H1 (cell line): ENCODE measurements at regions not wholly inside any gene's neighbourhood (a gene's known extent, or its start where the extent isn't known, plus 50 kb on each side); places are given as distances from the start of the nearest gene placed in this dataset.

Source experiments
- CTCF ChIA-PET: fragments of 300-600 bp; sonication (Branson Sonifier 250); formaldehyde crosslinking; loops from one replicate; lab custom pipeline; 2021; ENCODE audit not compliant: partially characterized antibody; lab: Charles Lee
- POLR2A ChIA-PET: fragments of 300-600 bp; sonication (Branson Sonifier 250); formaldehyde crosslinking; loops from one replicate; lab custom pipeline; 2021; ENCODE audit warnings: inconsistent platforms; ENCODE audit not compliant: partially characterized antibody; lab: Charles Lee
- DNase-seq, 2 experiments: peaks; one replicate each; pipeline versions ENCODE4 v3.0.0 to v3.0.0-alpha.2; 2010 to 2022; ENCODE audit warnings: low spot score in 2 of 2, low read depth in 1 of 2, mixed read lengths in 1 of 2
- FAIRE-seq: peaks from 2 replicates; lab custom pipeline; 2011; peaks lifted over from hg19 to GRCh38; lab: Jason Lieb, UNC
- H2AFZ ChIP-seq: 2 replicates; pipeline ENCODE4 v1.8.1; 2012; ENCODE audit warnings: low read length, inconsistent platforms
- H2AK5ac ChIP-seq: 2 replicates; pipeline ENCODE4 v1.6.1; 2013; ENCODE audit warnings: low read depth, low read length
- H2BK120ac ChIP-seq: replicated peaks from 2 replicates; pipeline ENCODE3; 2013; ENCODE audit warnings: low read depth, low read length, inconsistent platforms
- H2BK12ac ChIP-seq: 2 replicates; pipeline ENCODE4 v1.6.1; 2013; ENCODE audit warnings: low read depth, low read length
- H2BK15ac ChIP-seq: 2 replicates; pipeline ENCODE4 v1.6.1; 2013; ENCODE audit warnings: low read length
- H2BK20ac ChIP-seq: 2 replicates; pipeline ENCODE4 v1.6.1; 2013; ENCODE audit warnings: low read length
- H2BK5ac ChIP-seq: 2 replicates; pipeline ENCODE4 v1.6.1; 2013; ENCODE audit warnings: low read depth, low read length
- H3K14ac ChIP-seq: 2 replicates; pipeline ENCODE4 v1.6.1; 2013; ENCODE audit warnings: inconsistent platforms; ENCODE audit not compliant: insufficient read length
- H3K18ac ChIP-seq: 2 replicates; pipeline ENCODE4 v1.6.1; 2013; ENCODE audit warnings: low read length; ENCODE audit errors: extremely low read depth
- H3K23ac ChIP-seq: 2 replicates; pipeline ENCODE4 v1.6.1; 2013; ENCODE audit warnings: inconsistent platforms; ENCODE audit not compliant: insufficient read length
- H3K23me2 ChIP-seq: 2 replicates; pipeline ENCODE4 v1.6.1; 2013; ENCODE audit warnings: low read depth, low read length
- H3K27ac ChIP-seq: 2 replicates; pipeline ENCODE4 v1.6.1; 2011; ENCODE audit warnings: low read depth, low read length, inconsistent platforms
- H3K27me3 ChIP-seq, 4 experiments: replicated peaks in 1 of 4; 1 replicate in 1 of 4; 2 replicates in 3 of 4; pipeline versions ENCODE4 v1.6.1 to v1.8.1; 2011 to 2013; ENCODE audit warnings: low read length in 3 of 4, mild to moderate bottlenecking in 3 of 4, inconsistent platforms in 2 of 4, mixed read lengths in 2 of 4, moderate library complexity in 1 of 4; ENCODE audit not compliant: control insufficient read depth in 3 of 4, insufficient read depth in 3 of 4; ENCODE audit errors: extremely low read depth in 1 of 4
- H3K36me3 ChIP-seq, 4 experiments: 2 replicates each; pipeline versions ENCODE4 v1.6.1 to v1.8.1; 2011 to 2013; ENCODE audit warnings: mild to moderate bottlenecking in 4 of 4, low read length in 3 of 4, moderate library complexity in 2 of 4, control low read depth in 1 of 4, inconsistent platforms in 1 of 4; ENCODE audit not compliant: insufficient read depth in 4 of 4, control insufficient read depth in 2 of 4
- H3K4ac ChIP-seq: replicated peaks from 2 replicates; pipeline ENCODE3; 2013; ENCODE audit warnings: low read length, low read depth, mixed read lengths, inconsistent platforms; ENCODE audit not compliant: insufficient read length
- H3K4me1 ChIP-seq, 4 experiments: replicated peaks in 1 of 4; 1 replicate in 1 of 4; 2 replicates in 3 of 4; pipeline versions ENCODE4 v1.6.1 to v1.8.1; 2011 to 2013; ENCODE audit warnings: low read length in 3 of 4, inconsistent platforms in 2 of 4, mixed read lengths in 1 of 4; ENCODE audit not compliant: insufficient read depth in 4 of 4, control insufficient read depth in 3 of 4
- H3K4me2 ChIP-seq, 2 experiments: 2 replicates each; pipeline versions ENCODE4 v1.6.1 to v1.8.1; 2011 to 2013; ENCODE audit warnings: low read depth in 2 of 2, low read length in 2 of 2, control low read depth in 1 of 2, inconsistent platforms in 1 of 2, mild to moderate bottlenecking in 1 of 2; ENCODE audit not compliant: insufficient read depth in 1 of 2
- H3K4me3 ChIP-seq, 4 experiments: fragments of 200-600, 300-600 bp in 1 of 4; sonication (generic), shearing (Covaris generic), sonication (Bioruptor Twin) in 1 of 4; 2 replicates each; pipeline versions ENCODE4 v1.5.1 to v1.8.1; 2011 to 2016; ENCODE audit warnings: low read length in 4 of 4, low read depth in 3 of 4, control low read depth in 2 of 4, inconsistent platforms in 2 of 4, mild to moderate bottlenecking in 2 of 4, mixed read lengths in 1 of 4, moderate library complexity in 1 of 4; ENCODE audit not compliant: insufficient read depth in 2 of 4; ENCODE audit errors: extremely low read depth in 1 of 4
- H3K56ac ChIP-seq: replicated peaks from 2 replicates; pipeline ENCODE3; 2013; ENCODE audit warnings: low read depth, mild to moderate bottlenecking, mixed read lengths, low read length, inconsistent platforms; ENCODE audit not compliant: insufficient read length
- H3K79me1 ChIP-seq: 2 replicates; pipeline ENCODE4 v1.6.1; 2013; ENCODE audit warnings: low read depth, low read length, control low read depth
- H3K79me2 ChIP-seq, 2 experiments: 2 replicates each; pipeline versions ENCODE4 v1.6.1 to v1.8.1; 2012 to 2013; ENCODE audit warnings: low read length in 2 of 2, mild to moderate bottlenecking in 2 of 2, inconsistent platforms in 1 of 2; ENCODE audit not compliant: insufficient read depth in 2 of 2, control insufficient read depth in 1 of 2
- H3K9ac ChIP-seq, 4 experiments: replicated peaks in 1 of 4; 1 replicate in 1 of 4; 2 replicates in 3 of 4; pipeline versions ENCODE4 v1.6.1 to v1.8.1; 2011 to 2013; ENCODE audit warnings: low read depth in 3 of 4, low read length in 3 of 4, control low read depth in 2 of 4, mild to moderate bottlenecking in 2 of 4, moderate library complexity in 2 of 4, inconsistent platforms in 1 of 4; ENCODE audit errors: extremely low read depth in 1 of 4
- H3K9me3 ChIP-seq, 2 experiments: 2 replicates each; pipeline versions ENCODE4 v1.6.1 to v1.8.1; 2012 to 2013; ENCODE audit warnings: mild to moderate bottlenecking in 2 of 2, moderate library complexity in 2 of 2, control low read depth in 1 of 2, inconsistent platforms in 1 of 2, low read depth in 1 of 2, low read length in 1 of 2, mixed read lengths in 1 of 2; ENCODE audit not compliant: insufficient read depth in 2 of 2
- H4K20me1 ChIP-seq, 2 experiments: replicated peaks in 1 of 2; 2 replicates each; pipeline versions ENCODE3 to v1.8.1; 2011 to 2013; ENCODE audit warnings: inconsistent platforms in 2 of 2, low read length in 2 of 2, mild to moderate bottlenecking in 1 of 2; ENCODE audit not compliant: insufficient read depth in 2 of 2, control insufficient read depth in 1 of 2
- H4K5ac ChIP-seq: 2 replicates; pipeline ENCODE4 v1.6.1; 2013; ENCODE audit warnings: low read length, low read depth, mixed read lengths, inconsistent platforms; ENCODE audit not compliant: insufficient read length
- H4K8ac ChIP-seq: 2 replicates; pipeline ENCODE4 v1.8.0; 2013; ENCODE audit warnings: mild to moderate bottlenecking, moderate library complexity, low read length, inconsistent platforms; ENCODE audit not compliant: insufficient read depth; ENCODE audit errors: extremely low read depth
- H4K91ac ChIP-seq: replicated peaks from 2 replicates; pipeline ENCODE3; 2013; ENCODE audit warnings: low read length, mixed read lengths, inconsistent platforms; ENCODE audit not compliant: insufficient read length
- EZH2 ChIP-seq: fragments of 200-600 bp; sonication (generic); IDR thresholded peaks from 2 replicates; pipeline ENCODE4 v1.7.1; 2012; ENCODE audit warnings: low read depth, mild to moderate bottlenecking, moderate library complexity, low read length, inconsistent platforms; ENCODE audit not compliant: severe bottlenecking
- KDM1A ChIP-seq: fragments of 200-600, 300-600 bp; sonication (generic); IDR thresholded peaks from 2 replicates; pipeline ENCODE4 v1.7.1; 2016; ENCODE audit warnings: mild to moderate bottlenecking, low read length, borderline replicate concordance
- SRF ChIP-seq: IDR thresholded peaks from 2 replicates; pipeline ENCODE4 v1.6.1; 2011; ENCODE audit warnings: mild to moderate bottlenecking, low read depth, low read length, moderate library complexity
- WGBS, 2 experiments: shearing (Covaris generic) in 1 of 2; methylation state at CpG; one replicate each; pipeline versions ENCODE4 v1.1.6 to v1.1.7; 2013 to 2015; ENCODE audit warnings: low lambda C conversion rate in 2 of 2, mixed read lengths in 2 of 2, inconsistent platforms in 1 of 2, low coverage in 1 of 2, missing lambda C conversion rate in 1 of 2; ENCODE audit not compliant: insufficient replicate concordance in 2 of 2, insufficient coverage in 1 of 2, insufficient read length in 1 of 2; ENCODE audit errors: extremely low coverage in 1 of 2, missing lambda C conversion rate in 1 of 2; 5-methylcytosine and 5-hydroxymethylcytosine counted together
- TF ChIP-seq, protein P1 (sequence below): IDR thresholded peaks from 2 replicates; pipeline ENCODE4 v1.6.1; 2011; ENCODE audit warnings: low read length, improper control_type of control experiment

DNA sequence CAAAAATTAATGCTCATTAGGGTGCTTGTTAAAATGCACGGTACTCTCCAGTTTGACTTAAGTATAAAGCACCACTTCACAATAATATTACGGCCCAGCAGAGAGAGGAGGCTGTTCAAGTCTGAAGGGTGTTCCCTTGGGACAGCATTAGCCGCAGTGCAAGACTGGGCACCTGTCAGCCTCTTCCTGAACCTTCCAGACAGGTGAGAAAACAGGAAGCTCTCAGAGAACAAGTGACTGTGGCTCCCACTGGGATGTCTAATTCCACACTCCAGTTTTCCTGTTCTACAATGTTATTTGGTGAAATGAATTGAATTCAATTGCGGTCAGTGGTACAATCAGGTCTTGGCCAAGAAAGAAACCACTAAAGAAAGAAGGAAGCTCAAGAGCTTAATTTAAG is 414.4 kb downstream of the SMARCA1 start:
- Histone ChIP-seq H4K5ac (no peak overlapping the region), H3K27me3 (no peaks in the 10 kb centered on the region)

More for the DNA sequence above, 414.4 kb downstream of the SMARCA1 start:
- no peaks in the 10 kb centered on the region for H4K20me1 ChIP-seq
- TF ChIP-seq EZH2 (no peak), SRF (no peak), KDM1A (no peak)
- TF ChIP-seq, protein P1, sequence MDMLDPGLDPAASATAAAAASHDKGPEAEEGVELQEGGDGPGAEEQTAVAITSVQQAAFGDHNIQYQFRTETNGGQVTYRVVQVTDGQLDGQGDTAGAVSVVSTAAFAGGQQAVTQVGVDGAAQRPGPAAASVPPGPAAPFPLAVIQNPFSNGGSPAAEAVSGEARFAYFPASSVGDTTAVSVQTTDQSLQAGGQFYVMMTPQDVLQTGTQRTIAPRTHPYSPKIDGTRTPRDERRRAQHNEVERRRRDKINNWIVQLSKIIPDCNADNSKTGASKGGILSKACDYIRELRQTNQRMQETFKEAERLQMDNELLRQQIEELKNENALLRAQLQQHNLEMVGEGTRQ = no peak
- H3K9ac ChIP-seq = no peak overlapping the region
- no peak overlapping the region for H3K18ac ChIP-seq
- ChIA-PET POLR2A (interaction anchor here (0.8 to 1.6 kb wide), 3 partner anchors 8 to 17 kb away, joined by 3 to 6 read pairs (median 3); no protein-coding TSS in a partner anchor), CTCF (interaction anchor here (0.8 to 1.0 kb wide), 3 partner anchors 9 to 17 kb away, joined by 3 read pairs; no protein-coding TSS in a partner anchor)
- H2BK20ac ChIP-seq = no peak overlapping the region
- H3K4ac ChIP-seq = no peak overlapping the region
- H2BK12ac ChIP-seq = no peak overlapping the region
- H2BK5ac ChIP-seq = no peak overlapping the region
- no peak overlapping the region for H3K4me2 ChIP-seq
- no peak overlapping the region for H3K27ac ChIP-seq
- no peak overlapping the region for H3K4me3 ChIP-seq
- no peak overlapping the region for H4K8ac ChIP-seq
- H3K14ac ChIP-seq = no peak overlapping the region
- H4K91ac ChIP-seq = no peak overlapping the region
- DNase-seq (no peak), FAIRE-seq (peak; percentile 36)
- H3K9me3 ChIP-seq = no peaks in the 10 kb centered on the region
- no peaks in the 10 kb centered on the region for H3K79me2 ChIP-seq
- WGBS, 2 experiments = 100% methylated on average over 3 of the region's 4 CpGs; no CpG with 5 or more reads in 1 of the 2 experiments
- H2AK5ac ChIP-seq = no peak overlapping the region
- no peak overlapping the region for H3K23ac ChIP-seq
- H3K56ac ChIP-seq = no peak overlapping the region
- no peaks in the 10 kb centered on the region for H3K36me3 ChIP-seq
- no peak overlapping the region for H2BK15ac ChIP-seq
- no peak overlapping the region for H2BK120ac ChIP-seq
- 0 out of 7 replicates have a peak, but pooled peaks cover 0 to 2% (median 0%) of the 10 kb centered on the region in 4 experiments for H3K4me1 ChIP-seq
- H3K23me2 ChIP-seq = no peaks in the 10 kb centered on the region
- no peaks in the 10 kb centered on the region for H3K79me1 ChIP-seq
- H2AFZ ChIP-seq = no peak overlapping the region
